CD4-positive, CD25-positive, alpha-beta regulatory T cell (primary cell): ENCODE measurements at regions not wholly inside any gene's neighbourhood (a gene's known extent, or its start where the extent isn't known, plus 50 kb on each side); places are given as distances from the start of the nearest gene placed in this dataset.
"Not testable (repeated sequence)": the region's sequence is repeated elsewhere in the genome, so short reads cannot be mapped to it uniquely, and the experiment has no call there.

Experiments used
- ATAC-seq, 2 donors: fragments of 150-1000 bp; cut with Tn5 transposase; one replicate each; pipeline ENCODE4 v1.10.0; 2021; ENCODE audit warnings: low read depth in 2 of 2, moderate number of reproducible peaks in 2 of 2, moderate library complexity in 1 of 2
- DNase-seq, 3 donors: peaks; one replicate each; pipeline versions ENCODE4 v3.0.0 to v3.0.0-alpha.2; 2012 to 2022; ENCODE audit warnings: mixed read lengths in 1 of 3
- H3K27ac ChIP-seq: one replicate; pipeline ENCODE4 v1.7.0; 2013; ENCODE audit warnings: mild to moderate bottlenecking, low read length; ENCODE audit not compliant: insufficient read depth, poor library complexity, severe bottlenecking
- H3K27me3 ChIP-seq: one replicate; pipeline ENCODE4 v1.7.0; 2013; ENCODE audit warnings: low read length; ENCODE audit not compliant: control insufficient read depth, insufficient read depth
- H3K36me3 ChIP-seq: one replicate; pipeline ENCODE4 v1.7.0; 2013; ENCODE audit warnings: mild to moderate bottlenecking, low read length, moderate library complexity; ENCODE audit not compliant: control insufficient read depth, insufficient read depth
- H3K4me1 ChIP-seq: 2 replicates; pipeline ENCODE4 v1.7.0; 2013; ENCODE audit warnings: mild to moderate bottlenecking, low read length; ENCODE audit not compliant: insufficient read depth, control insufficient read depth, poor library complexity, severe bottlenecking
- H3K4me3 ChIP-seq: one replicate; pipeline ENCODE4 v1.7.0; 2013; ENCODE audit warnings: low read depth, mild to moderate bottlenecking, low read length, moderate library complexity
- H3K9me3 ChIP-seq, 2 experiments: 1 replicate in 1 of 2; 2 replicates in 1 of 2; pipeline ENCODE4 v1.7.0; 2013; ENCODE audit warnings: low read length in 2 of 2, mild to moderate bottlenecking in 1 of 2, moderate library complexity in 1 of 2; ENCODE audit not compliant: control insufficient read depth in 2 of 2
- H3K27ac Mint-ChIP-seq, 3 donors: one replicate each; pipeline ENCODE4 v1.8.0; 2020 to 2022; ENCODE audit warnings: mild to moderate bottlenecking in 3 of 3, mixed read lengths in 3 of 3, moderate library complexity in 2 of 3
- H3K27me3 Mint-ChIP-seq: one replicate; pipeline ENCODE4 v1.8.0; 2022; ENCODE audit warnings: mild to moderate bottlenecking, mixed read lengths
- H3K36me3 Mint-ChIP-seq: one replicate; pipeline ENCODE4 v1.8.0; 2020; ENCODE audit warnings: mixed read lengths
- H3K4me1 Mint-ChIP-seq, 4 donors: one replicate each; pipeline ENCODE4 v1.8.0; 2020 to 2022; ENCODE audit warnings: mixed read lengths in 4 of 4, mild to moderate bottlenecking in 1 of 4
- H3K4me3 Mint-ChIP-seq, 4 donors: one replicate each; pipeline ENCODE4 v1.8.0; 2020 to 2022; ENCODE audit warnings: mild to moderate bottlenecking in 4 of 4, mixed read lengths in 4 of 4, moderate library complexity in 3 of 4
- H3K9me3 Mint-ChIP-seq, 7 donors: one replicate each; pipeline ENCODE4 v1.8.0; 2020 to 2022; ENCODE audit warnings: mixed read lengths in 7 of 7, mild to moderate bottlenecking in 3 of 7, moderate library complexity in 2 of 7

- ATAC-seq (no peak), DNase-seq (no peak)
- Histone ChIP-seq H3K27ac (no peak overlapping the region), H3K9me3 (no peaks in the 10 kb centered on the region), H3K27me3 (no peaks in the 10 kb centered on the region), H3K36me3 (no peaks in the 10 kb centered on the region), H3K4me1 (no peaks in the 10 kb centered on the region), H3K4me3 (no peak overlapping the region)
- Mint-ChIP-seq H3K4me3 (no peak overlapping the region), H3K36me3 (no peaks in the 10 kb centered on the region), H3K27me3 (no peaks in the 10 kb centered on the region), H3K9me3 (peaks cover 0 to 3% (median 0%) of the 10 kb centered on the region in 7 donors), H3K27ac (no peak overlapping the region), H3K4me1 (no peaks in the 10 kb centered on the region)
Measured at GRCh38 chr2:67613227-67613626, 216.1 kb downstream of the ETAA1 start.

- ATAC-seq (no peak), DNase-seq (no peak)
- Mint-ChIP-seq H3K4me1 (no peaks in the 10 kb centered on the region), H3K27me3 (no peaks in the 10 kb centered on the region), H3K27ac (no peak overlapping the region), H3K36me3 (no peaks in the 10 kb centered on the region), H3K4me3 (no peak overlapping the region), H3K9me3 (peaks cover 0 to 3% (median 0%) of the 10 kb centered on the region in 7 donors)
- no peak overlapping the region for H3K4me3 ChIP-seq
- H3K4me1 ChIP-seq: no peaks in the 10 kb centered on the region
- H3K27ac ChIP-seq: no peak overlapping the region
- no peaks in the 10 kb centered on the region for H3K36me3 ChIP-seq
- no peaks in the 10 kb centered on the region for H3K27me3 ChIP-seq
- no peaks in the 10 kb centered on the region for H3K9me3 ChIP-seq
Measured at GRCh38 chr2:67614454-67614853, 217.3 kb downstream of the ETAA1 start.

GRCh38 chr2:67616749-67617148, 219.6 kb downstream of the ETAA1 start:
- no peaks in the 10 kb centered on the region for H3K36me3 ChIP-seq
- no peaks in the 10 kb centered on the region for H3K4me1 Mint-ChIP-seq
- H3K4me3 ChIP-seq: no peak overlapping the region
- no peaks in the 10 kb centered on the region for H3K4me1 ChIP-seq
- H3K9me3 ChIP-seq: no peaks in the 10 kb centered on the region
- no peaks in the 10 kb centered on the region for H3K27me3 Mint-ChIP-seq
- no peak overlapping the region for H3K27ac ChIP-seq
- DNase-seq (no peak), ATAC-seq (no peak)
- no peak overlapping the region for H3K4me3 Mint-ChIP-seq
- no peak overlapping the region for H3K27ac Mint-ChIP-seq
- H3K9me3 Mint-ChIP-seq: peaks cover 0 to 3% (median 0%) of the 10 kb centered on the region in 7 donors
- H3K27me3 ChIP-seq: no peaks in the 10 kb centered on the region
- H3K36me3 Mint-ChIP-seq: no peaks in the 10 kb centered on the region

- H3K4me1 ChIP-seq: no peaks in the 10 kb centered on the region
- H3K9me3 Mint-ChIP-seq: peaks cover 0 to 3% (median 1%) of the 10 kb centered on the region in 7 donors
- no peak overlapping the region for H3K4me3 Mint-ChIP-seq
- H3K36me3 ChIP-seq: no peaks in the 10 kb centered on the region
- no peaks in the 10 kb centered on the region for H3K4me1 Mint-ChIP-seq
- H3K27me3 ChIP-seq: no peaks in the 10 kb centered on the region
- H3K4me3 ChIP-seq: no peak overlapping the region
- DNase-seq (no peak), ATAC-seq (no peak)
- no peaks in the 10 kb centered on the region for H3K36me3 Mint-ChIP-seq
- H3K27me3 Mint-ChIP-seq: no peaks in the 10 kb centered on the region
- H3K27ac Mint-ChIP-seq: no peak overlapping the region
- H3K9me3 ChIP-seq: no peaks in the 10 kb centered on the region
- H3K27ac ChIP-seq: no peak overlapping the region
Measured at GRCh38 chr2:67619204-67619603, 222.1 kb downstream of the ETAA1 start.

- not testable (repeated sequence) for H3K27ac ChIP-seq, H3K4me3 ChIP-seq, H3K36me3 ChIP-seq, H3K4me1 ChIP-seq, H3K27ac Mint-ChIP-seq, H3K27me3 Mint-ChIP-seq, H3K27me3 ChIP-seq, H3K36me3 Mint-ChIP-seq, ATAC-seq, H3K4me1 Mint-ChIP-seq, H3K9me3 ChIP-seq, DNase-seq, H3K4me3 Mint-ChIP-seq
- H3K9me3 Mint-ChIP-seq: peaks cover 0 to 11% (median 2%) of the 10 kb centered on the region in 7 donors
Measured at GRCh38 chr2:67623741-67624140, 226.6 kb downstream of the ETAA1 start.

GRCh38 chr2:67625178-67625577, 228.0 kb downstream of the ETAA1 start:
- Mint-ChIP-seq H3K27ac (no peak overlapping the region), H3K9me3 (peaks cover 0 to 13% (median 3%) of the 10 kb centered on the region in 7 donors), H3K36me3 (no peaks in the 10 kb centered on the region), H3K4me1 (no peaks in the 10 kb centered on the region), H3K4me3 (no peak overlapping the region), H3K27me3 (no peaks in the 10 kb centered on the region)
- no peak for ATAC-seq
- H3K4me1 ChIP-seq: no peaks in the 10 kb centered on the region
- DNase-seq: no peak
- no peak overlapping the region for H3K4me3 ChIP-seq
- no peaks in the 10 kb centered on the region for H3K9me3 ChIP-seq
- no peaks in the 10 kb centered on the region for H3K27me3 ChIP-seq
- no peaks in the 10 kb centered on the region for H3K36me3 ChIP-seq
- H3K27ac ChIP-seq: no peak overlapping the region

GRCh38 chr2:67625690-67626475, 228.8 kb downstream of the ETAA1 start:
- H3K27me3 ChIP-seq: no peaks in the 10 kb centered on the region
- H3K27me3 Mint-ChIP-seq: no peaks in the 10 kb centered on the region
- no peak overlapping the region for H3K27ac ChIP-seq
- ATAC-seq: no peak
- H3K36me3 ChIP-seq: no peaks in the 10 kb centered on the region
- no peaks in the 10 kb centered on the region for H3K4me1 Mint-ChIP-seq
- no peaks in the 10 kb centered on the region for H3K9me3 ChIP-seq
- DNase-seq: no peak
- no peaks in the 10 kb centered on the region for H3K4me1 ChIP-seq
- no peak overlapping the region for H3K4me3 Mint-ChIP-seq
- H3K27ac Mint-ChIP-seq: no peak overlapping the region
- no peak overlapping the region for H3K4me3 ChIP-seq
- no peaks in the 10 kb centered on the region for H3K36me3 Mint-ChIP-seq
- peaks cover 0 to 13% (median 3%) of the 10 kb centered on the region in 7 donors for H3K9me3 Mint-ChIP-seq

GRCh38 chr2:67626656-67627055, 229.5 kb downstream of the ETAA1 start:
- no peak overlapping the region for H3K27ac ChIP-seq
- no peak overlapping the region for H3K27ac Mint-ChIP-seq
- H3K4me3 Mint-ChIP-seq: no peak overlapping the region
- ATAC-seq: no peak
- no peak overlapping the region for H3K4me3 ChIP-seq
- H3K4me1 ChIP-seq: no peaks in the 10 kb centered on the region
- no peaks in the 10 kb centered on the region for H3K4me1 Mint-ChIP-seq
- DNase-seq: no peak
- H3K9me3 Mint-ChIP-seq: peaks cover 0 to 13% (median 3%) of the 10 kb centered on the region in 7 donors
- H3K9me3 ChIP-seq: no peaks in the 10 kb centered on the region
- no peaks in the 10 kb centered on the region for H3K36me3 ChIP-seq
- H3K27me3 ChIP-seq: no peaks in the 10 kb centered on the region
- no peaks in the 10 kb centered on the region for H3K36me3 Mint-ChIP-seq
- H3K27me3 Mint-ChIP-seq: no peaks in the 10 kb centered on the region
